ENCODE measurements at regions not wholly inside any gene's neighbourhood (a gene's known extent, or its start where the extent isn't known, plus 50 kb on each side); places are given as distances from the start of the nearest gene placed in this dataset.
A peak's percentile ranks its signal among the peaks of the same experiment; 100 is the strongest.
"Not testable (repeated sequence)": the region's sequence is repeated elsewhere in the genome, so short reads cannot be mapped to it uniquely, and the experiment has no call there.

GRCh38 chr3:82567029-82567600 is 805.7 kb upstream of the GBE1 start:
- Histone ChIP-seq H3K9me3 (ENCODE audit: low read depth, low read length) (no peaks in the 10 kb centered on the region), H3K36me3 (ENCODE audit: insufficient read depth, low read length) (no peaks in the 10 kb centered on the region), H3K4me3 (no peak overlapping the region), H3K27ac (no peak overlapping the region), H3K9ac (ENCODE audit: insufficient read length) (no peak overlapping the region)
- no peak for DNase-seq (ENCODE audit: low read depth, low spot score)
- no peak for TF ChIP-seq POLR2AphosphoS5 (IDR thresholded peaks at IDR 0.05; ENCODE audit: borderline replicate concordance, low read depth, low read length)
- no peak for TF ChIP-seq EZH2 (IDR thresholded peaks at IDR 0.05)
- no peak for TF ChIP-seq FOXP2 (optimal IDR thresholded peaks at IDR 0.05; ENCODE audit: control extremely low read depth, extremely low read length, insufficient read depth)

- Histone ChIP-seq H3K4me3 (no peak overlapping the region), H3K27ac (no peak overlapping the region), H3K9me3 (ENCODE audit: low read depth, low read length) (no peaks in the 10 kb centered on the region), H3K9ac (ENCODE audit: insufficient read length) (no peak overlapping the region), H3K36me3 (ENCODE audit: insufficient read depth, low read length) (no peaks in the 10 kb centered on the region)
- no peak for DNase-seq (ENCODE audit: low read depth, low spot score)
- no peak for TF ChIP-seq POLR2AphosphoS5 (IDR thresholded peaks at IDR 0.05; ENCODE audit: borderline replicate concordance, low read depth, low read length)
- no peak for TF ChIP-seq FOXP2 (optimal IDR thresholded peaks at IDR 0.05; ENCODE audit: control extremely low read depth, extremely low read length, insufficient read depth)
- TF ChIP-seq EZH2 (IDR thresholded peaks at IDR 0.05) = no peak
Observed at GRCh38 chr3:82562896-82563295, 801.5 kb upstream of the GBE1 start.

GRCh38 chr3:82561784-82562183 is 800.3 kb upstream of the GBE1 start:
- Histone ChIP-seq H3K9ac (ENCODE audit: insufficient read length) (no peak overlapping the region), H3K4me3 (no peak overlapping the region), H3K9me3 (ENCODE audit: low read depth, low read length) (no peaks in the 10 kb centered on the region), H3K27ac (no peak overlapping the region), H3K36me3 (ENCODE audit: insufficient read depth, low read length) (no peaks in the 10 kb centered on the region)
- TF ChIP-seq FOXP2 (optimal IDR thresholded peaks at IDR 0.05; ENCODE audit: control extremely low read depth, extremely low read length, insufficient read depth) = no peak
- no peak for TF ChIP-seq POLR2AphosphoS5 (IDR thresholded peaks at IDR 0.05; ENCODE audit: borderline replicate concordance, low read depth, low read length)
- DNase-seq (ENCODE audit: low read depth, low spot score) = peak; percentile 6

- Histone ChIP-seq H3K27ac (no peak overlapping the region), H3K36me3 (ENCODE audit: insufficient read depth, low read length) (no peaks in the 10 kb centered on the region), H3K4me3 (no peak overlapping the region), H3K9me3 (ENCODE audit: low read depth, low read length) (no peaks in the 10 kb centered on the region), H3K9ac (ENCODE audit: insufficient read length) (no peak overlapping the region)
- no peak for TF ChIP-seq FOXP2 (optimal IDR thresholded peaks at IDR 0.05; ENCODE audit: control extremely low read depth, extremely low read length, insufficient read depth)
- TF ChIP-seq EZH2 (IDR thresholded peaks at IDR 0.05) = no peak
- no peak for TF ChIP-seq POLR2AphosphoS5 (IDR thresholded peaks at IDR 0.05; ENCODE audit: borderline replicate concordance, low read depth, low read length)
- no peak for DNase-seq (ENCODE audit: low read depth, low spot score)
Observed at GRCh38 chr3:82558081-82558480, 796.6 kb upstream of the GBE1 start.

GRCh38 chr3:82556113-82556512 is 794.7 kb upstream of the GBE1 start:
- no peak overlapping the region for H3K4me3 ChIP-seq
- no peak for TF ChIP-seq FOXP2 (optimal IDR thresholded peaks at IDR 0.05; ENCODE audit: control extremely low read depth, extremely low read length, insufficient read depth)
- no peak for TF ChIP-seq POLR2AphosphoS5 (IDR thresholded peaks at IDR 0.05; ENCODE audit: borderline replicate concordance, low read depth, low read length)
- no peak for TF ChIP-seq EZH2 (IDR thresholded peaks at IDR 0.05)
- no peak overlapping the region for H3K9ac ChIP-seq (ENCODE audit: insufficient read length)
- no peak overlapping the region for H3K27ac ChIP-seq
- H3K9me3 ChIP-seq (ENCODE audit: low read depth, low read length) = no peaks in the 10 kb centered on the region
- no peak for DNase-seq (ENCODE audit: low read depth, low spot score)
- no peaks in the 10 kb centered on the region for H3K36me3 ChIP-seq (ENCODE audit: insufficient read depth, low read length)

- not testable (repeated sequence) for H3K9me3 ChIP-seq (ENCODE audit: low read depth, low read length); H3K4me3 ChIP-seq
Observed at GRCh38 chr3:82542556-82542955, 781.1 kb upstream of the GBE1 start.

GRCh38 chr3:82521657-82522056 is 760.2 kb upstream of the GBE1 start:
- H3K4me3 ChIP-seq = no peak overlapping the region
- H3K36me3 ChIP-seq (ENCODE audit: insufficient read depth, low read length) = no peaks in the 10 kb centered on the region
- no peaks in the 10 kb centered on the region for H3K9me3 ChIP-seq (ENCODE audit: low read depth, low read length)
- DNase-seq (ENCODE audit: low read depth, low spot score) = no peak
- H3K9ac ChIP-seq (ENCODE audit: insufficient read length) = no peak overlapping the region
- H3K27ac ChIP-seq = no peak overlapping the region
- TF ChIP-seq EZH2 (IDR thresholded peaks at IDR 0.05) (no peak), FOXP2 (optimal IDR thresholded peaks at IDR 0.05; ENCODE audit: control extremely low read depth, extremely low read length, insufficient read depth) (no peak), POLR2AphosphoS5 (IDR thresholded peaks at IDR 0.05; ENCODE audit: borderline replicate concordance, low read depth, low read length) (no peak)

More at GRCh38 chr3:82542556-82542955, 781.1 kb upstream of the GBE1 start:
- H3K27ac ChIP-seq; H3K9ac ChIP-seq (ENCODE audit: insufficient read length); H3K36me3 ChIP-seq (ENCODE audit: insufficient read depth, low read length); DNase-seq (ENCODE audit: low read depth, low spot score): not testable (repeated sequence)

- Histone ChIP-seq H3K4me3 (no peak overlapping the region), H3K9me3 (ENCODE audit: low read depth, low read length) (no peaks in the 10 kb centered on the region), H3K9ac (ENCODE audit: insufficient read length) (no peak overlapping the region), H3K36me3 (ENCODE audit: insufficient read depth, low read length) (no peaks in the 10 kb centered on the region), H3K27ac (no peak overlapping the region)
- DNase-seq (ENCODE audit: low read depth, low spot score) = no peak
- TF ChIP-seq POLR2AphosphoS5 (IDR thresholded peaks at IDR 0.05; ENCODE audit: borderline replicate concordance, low read depth, low read length) (no peak), EZH2 (IDR thresholded peaks at IDR 0.05) (no peak), FOXP2 (optimal IDR thresholded peaks at IDR 0.05; ENCODE audit: control extremely low read depth, extremely low read length, insufficient read depth) (no peak)
Observed at GRCh38 chr3:82520846-82521245, 759.4 kb upstream of the GBE1 start.

GRCh38 chr3:82509951-82510603 is 748.6 kb upstream of the GBE1 start:
- Histone ChIP-seq H3K27ac (no peak overlapping the region), H3K36me3 (ENCODE audit: insufficient read depth, low read length) (no peaks in the 10 kb centered on the region), H3K9me3 (ENCODE audit: low read depth, low read length) (no peaks in the 10 kb centered on the region), H3K9ac (ENCODE audit: insufficient read length) (no peak overlapping the region), H3K4me3 (no peak overlapping the region)
- TF ChIP-seq POLR2AphosphoS5 (IDR thresholded peaks at IDR 0.05; ENCODE audit: borderline replicate concordance, low read depth, low read length) (no peak), FOXP2 (optimal IDR thresholded peaks at IDR 0.05; ENCODE audit: control extremely low read depth, extremely low read length, insufficient read depth) (no peak), EZH2 (IDR thresholded peaks at IDR 0.05) (no peak)
- no peak for DNase-seq (ENCODE audit: low read depth, low spot score)

All from SK-N-MC (cell line).